SK-N-SH treated with all-trans-retinoic acid at 6 μM for 48 hours (cell line): ENCODE measurements at regions not wholly inside any gene's neighbourhood (a gene's known extent, or its start where the extent isn't known, plus 50 kb on each side); places are given as distances from the start of the nearest gene placed in this dataset.

Source experiments
- ARNTL ChIP-seq: fragments of 450-650 bp; formaldehyde crosslinking; IDR thresholded peaks from 2 replicates; pipeline ENCODE4 v1.5.0; 2020; ENCODE audit warnings: low read depth, mild to moderate bottlenecking, moderate library complexity, borderline replicate concordance
- CSDC2 ChIP-seq: fragments of 250-450 bp; sonication (Bioruptor Pico); IDR thresholded peaks from 2 replicates; pipeline ENCODE4 v1.5.0; 2020; ENCODE audit warnings: mild to moderate bottlenecking, moderate library complexity
- ESRRG ChIP-seq: fragments of 250-450 bp; sonication (Bioruptor Pico); IDR thresholded peaks from 2 replicates; pipeline ENCODE4 v1.6.1; 2021; ENCODE audit warnings: mild to moderate bottlenecking
- ISL1 ChIP-seq: fragments of 250-450 bp; sonication (Bioruptor Pico); IDR thresholded peaks from 2 replicates; pipeline ENCODE4 v2.1.2; 2022; ENCODE audit warnings: mild to moderate bottlenecking, moderate library complexity
- RARB ChIP-seq: fragments of 250-450 bp; sonication (Bioruptor Pico); IDR thresholded peaks from 2 replicates; pipeline ENCODE4 v1.8.0; 2021; ENCODE audit warnings: mild to moderate bottlenecking, moderate library complexity
- SNAI2 ChIP-seq: fragments of 250-450 bp; sonication (Bioruptor Pico); IDR thresholded peaks from 2 replicates; pipeline ENCODE4 v1.5.0; 2020; ENCODE audit warnings: mild to moderate bottlenecking, moderate library complexity
- TOX ChIP-seq: fragments of 250-450 bp; sonication (Bioruptor Pico); IDR thresholded peaks from 2 replicates; pipeline ENCODE4 v1.8.0; 2021; ENCODE audit warnings: mild to moderate bottlenecking, moderate library complexity, borderline replicate concordance
- TSHZ2 ChIP-seq: fragments of 250-450 bp; sonication (Bioruptor Pico); IDR thresholded peaks from 2 replicates; pipeline ENCODE4 v1.5.0; 2020; ENCODE audit warnings: mild to moderate bottlenecking, moderate library complexity
- ZC3H10 ChIP-seq: fragments of 250-450 bp; sonication (Bioruptor Pico); IDR thresholded peaks from 2 replicates; pipeline ENCODE4 v1.5.1; 2021; ENCODE audit warnings: mild to moderate bottlenecking, moderate library complexity
- ZFP3 ChIP-seq: fragments of 250-450 bp; sonication (Bioruptor Pico); IDR thresholded peaks from 2 replicates; pipeline ENCODE4 v1.5.0; 2020; ENCODE audit warnings: mild to moderate bottlenecking, moderate library complexity
- ZFP30 ChIP-seq: fragments of 450-650 bp; formaldehyde crosslinking; IDR thresholded peaks from 2 replicates; pipeline ENCODE4 v1.5.0; 2022; ENCODE audit warnings: mild to moderate bottlenecking, moderate library complexity
- TF ChIP-seq, protein P1 (sequence below): fragments of 250-450 bp; sonication (Bioruptor Pico); IDR thresholded peaks from 2 replicates; pipeline ENCODE4 v1.8.0; 2020; ENCODE audit warnings: mild to moderate bottlenecking, moderate library complexity, borderline replicate concordance
- TF ChIP-seq, protein P2 (sequence below): fragments of 250-450 bp; sonication (Bioruptor Pico); IDR thresholded peaks from 2 replicates; pipeline ENCODE4 v1.8.0; 2021; ENCODE audit warnings: low read depth, mild to moderate bottlenecking, moderate library complexity, borderline replicate concordance

DNA sequence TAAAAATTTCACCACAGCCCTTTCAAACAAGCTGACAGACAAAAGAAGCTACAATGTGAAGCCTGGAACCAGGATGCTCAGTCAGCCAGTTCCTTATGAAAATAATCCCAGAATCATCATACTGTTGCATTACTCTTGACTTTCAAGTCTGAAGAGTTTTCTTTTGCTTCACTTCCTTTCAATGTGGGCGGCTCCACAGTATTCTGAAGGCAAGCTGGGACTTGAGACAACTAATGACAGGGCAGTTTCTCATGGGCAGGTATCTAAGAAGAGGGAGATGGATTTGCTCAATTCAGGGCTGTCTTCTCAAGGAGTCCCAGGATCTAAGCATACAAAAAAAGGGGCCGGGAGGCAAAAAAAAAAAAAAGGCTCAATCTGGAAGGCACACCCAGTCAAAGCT, 173.4 kb downstream of the PAPSS1 start:
- TF ChIP-seq TSHZ2 (no peak), ZFP3 (CRISPR knock-in tag) (no peak), RARB (CRISPR knock-in tag) (no peak), TOX (CRISPR knock-in tag) (no peak), ZFP30 (no peak), ZC3H10 (no peak), ESRRG (CRISPR knock-in tag) (no peak), CSDC2 (CRISPR knock-in tag) (no peak), ARNTL (CRISPR knock-in tag) (no peak), SNAI2 (no peak), ISL1 (CRISPR knock-in tag) (no peak)
- TF ChIP-seq, protein P1, sequence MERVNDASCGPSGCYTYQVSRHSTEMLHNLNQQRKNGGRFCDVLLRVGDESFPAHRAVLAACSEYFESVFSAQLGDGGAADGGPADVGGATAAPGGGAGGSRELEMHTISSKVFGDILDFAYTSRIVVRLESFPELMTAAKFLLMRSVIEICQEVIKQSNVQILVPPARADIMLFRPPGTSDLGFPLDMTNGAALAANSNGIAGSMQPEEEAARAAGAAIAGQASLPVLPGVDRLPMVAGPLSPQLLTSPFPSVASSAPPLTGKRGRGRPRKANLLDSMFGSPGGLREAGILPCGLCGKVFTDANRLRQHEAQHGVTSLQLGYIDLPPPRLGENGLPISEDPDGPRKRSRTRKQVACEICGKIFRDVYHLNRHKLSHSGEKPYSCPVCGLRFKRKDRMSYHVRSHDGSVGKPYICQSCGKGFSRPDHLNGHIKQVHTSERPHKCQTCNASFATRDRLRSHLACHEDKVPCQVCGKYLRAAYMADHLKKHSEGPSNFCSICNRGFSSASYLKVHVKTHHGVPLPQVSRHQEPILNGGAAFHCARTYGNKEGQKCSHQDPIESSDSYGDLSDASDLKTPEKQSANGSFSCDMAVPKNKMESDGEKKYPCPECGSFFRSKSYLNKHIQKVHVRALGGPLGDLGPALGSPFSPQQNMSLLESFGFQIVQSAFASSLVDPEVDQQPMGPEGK (CRISPR knock-in tag), result no peak
- TF ChIP-seq, protein P2, sequence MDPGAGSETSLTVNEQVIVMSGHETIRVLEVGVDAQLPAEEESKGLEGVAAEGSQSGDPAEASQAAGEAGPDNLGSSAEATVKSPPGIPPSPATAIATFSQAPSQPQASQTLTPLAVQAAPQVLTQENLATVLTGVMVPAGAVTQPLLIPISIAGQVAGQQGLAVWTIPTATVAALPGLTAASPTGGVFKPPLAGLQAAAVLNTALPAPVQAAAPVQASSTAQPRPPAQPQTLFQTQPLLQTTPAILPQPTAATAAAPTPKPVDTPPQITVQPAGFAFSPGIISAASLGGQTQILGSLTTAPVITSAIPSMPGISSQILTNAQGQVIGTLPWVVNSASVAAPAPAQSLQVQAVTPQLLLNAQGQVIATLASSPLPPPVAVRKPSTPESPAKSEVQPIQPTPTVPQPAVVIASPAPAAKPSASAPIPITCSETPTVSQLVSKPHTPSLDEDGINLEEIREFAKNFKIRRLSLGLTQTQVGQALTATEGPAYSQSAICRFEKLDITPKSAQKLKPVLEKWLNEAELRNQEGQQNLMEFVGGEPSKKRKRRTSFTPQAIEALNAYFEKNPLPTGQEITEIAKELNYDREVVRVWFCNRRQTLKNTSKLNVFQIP (CRISPR knock-in tag), result no peak
